Neural progenitor cell (in vitro differentiated cells): ENCODE measurements at regions not wholly inside any gene's neighbourhood (a gene's known extent, or its start where the extent isn't known, plus 50 kb on each side); places are given as distances from the start of the nearest gene placed in this dataset.

Experiments
- DNase-seq: peaks from one replicate; pipeline ENCODE4 v3.0.0-alpha.2; 2016; ENCODE audit warnings: low spot score
- H2AFZ ChIP-seq: fragments of 200-600 bp; sonication (generic); replicated peaks from 2 replicates; pipeline ENCODE4 v1.6.1; 2016; ENCODE audit warnings: antibody characterized with exemption
- H3F3A ChIP-seq: fragments of 200-600 bp; sonication (generic); 2 replicates; pipeline ENCODE4 v1.6.1; 2016; ENCODE audit warnings: antibody characterized with exemption, low read depth
- H3K27ac ChIP-seq: fragments of 200-600 bp; sonication (generic); 2 replicates; pipeline ENCODE4 v1.5.1; 2016; ENCODE audit warnings: mild to moderate bottlenecking
- H3K27me3 ChIP-seq: fragments of 200-600 bp; sonication (generic); 2 replicates; pipeline ENCODE4 v1.6.1; 2016; ENCODE audit warnings: mild to moderate bottlenecking, moderate library complexity
- H3K36me3 ChIP-seq: fragments of 200-600 bp; sonication (generic); 2 replicates; pipeline ENCODE4 v1.5.1; 2016
- H3K4me1 ChIP-seq: fragments of 200-600 bp; sonication (generic); 2 replicates; pipeline ENCODE4 v1.6.1; 2016; ENCODE audit warnings: mixed run types
- H3K4me2 ChIP-seq: fragments of 200-600 bp; sonication (generic); 2 replicates; pipeline ENCODE4 v1.6.1; 2016
- H3K4me3 ChIP-seq: fragments of 200-600 bp; sonication (generic); 2 replicates; pipeline ENCODE4 v1.5.1; 2016
- H3K79me2 ChIP-seq: fragments of 200-600 bp; sonication (generic); 2 replicates; pipeline ENCODE4 v1.6.1; 2016; ENCODE audit warnings: low read depth
- H3K9ac ChIP-seq: fragments of 200-600 bp; sonication (generic); 2 replicates; pipeline ENCODE4 v1.6.1; 2016
- H3K9me3 ChIP-seq: fragments of 200-600 bp; sonication (generic); 2 replicates; pipeline ENCODE4 v1.5.1; 2016; ENCODE audit warnings: low read depth
- H4K20me1 ChIP-seq: fragments of 200-600 bp; sonication (generic); 2 replicates; pipeline ENCODE4 v1.6.1; 2016; ENCODE audit warnings: low read depth
- H3K27ac Mint-ChIP-seq: 3 replicates; pipeline ENCODE4 v1.8.0; 2021; ENCODE audit warnings: mixed read lengths
- H3K27me3 Mint-ChIP-seq: 2 replicates; pipeline ENCODE4 v1.8.0; 2022; ENCODE audit warnings: low read depth, mild to moderate bottlenecking, inconsistent platforms, moderate library complexity, mixed read lengths; ENCODE audit not compliant: insufficient read depth
- H3K36me3 Mint-ChIP-seq: 3 replicates; pipeline ENCODE4 v1.8.0; 2021; ENCODE audit warnings: mixed read lengths
- H3K4me1 Mint-ChIP-seq: 3 replicates; pipeline ENCODE4 v1.8.0; 2021; ENCODE audit warnings: mixed read lengths
- H3K4me3 Mint-ChIP-seq: 3 replicates; pipeline ENCODE4 v1.8.0; 2021; ENCODE audit warnings: mild to moderate bottlenecking, moderate library complexity, mixed read lengths
- H3K9me3 Mint-ChIP-seq: 3 replicates; pipeline ENCODE4 v1.8.0; 2020; ENCODE audit warnings: mixed read lengths
- CTCF ChIP-seq: fragments of 200-600 bp; sonication (generic); IDR thresholded peaks from 2 replicates; pipeline ENCODE4 v1.5.1; 2017; ENCODE audit warnings: antibody characterized with exemption, mild to moderate bottlenecking
- EZH2 ChIP-seq: fragments of 200-600 bp; sonication (generic); IDR thresholded peaks from 2 replicates; pipeline ENCODE4 v1.6.1; 2017; ENCODE audit warnings: antibody characterized with exemption, mild to moderate bottlenecking, moderate library complexity
- EZH2phosphoT487 ChIP-seq: fragments of 200-600 bp; sonication (generic); IDR thresholded peaks from 2 replicates; pipeline ENCODE4 v1.6.1; 2017; ENCODE audit warnings: antibody characterized with exemption

GRCh38 chr1:80250573-80251168 is 1244.1 kb upstream of the ADGRL4 start:
- Histone ChIP-seq H3K27me3 (no peaks in the 10 kb centered on the region), H3K4me3 (no peak overlapping the region), H4K20me1 (no peaks in the 10 kb centered on the region), H3K27ac (no peak overlapping the region), H3K36me3 (no peaks in the 10 kb centered on the region), H3K4me1 (no peaks in the 10 kb centered on the region), H2AFZ (no peak overlapping the region), H3K79me2 (no peaks in the 10 kb centered on the region), H3K4me2 (no peak overlapping the region), H3K9ac (no peak overlapping the region), H3K9me3 (no peaks in the 10 kb centered on the region), H3F3A (no peaks in the 10 kb centered on the region)
- Mint-ChIP-seq H3K27ac (no peak overlapping the region), H3K36me3 (no peaks in the 10 kb centered on the region), H3K9me3 (peaks cover 4% of the 10 kb centered on the region), H3K4me3 (no peak overlapping the region), H3K4me1 (no peaks in the 10 kb centered on the region), H3K27me3 (no peaks in the 10 kb centered on the region)
- TF ChIP-seq CTCF, result no peak
- TF ChIP-seq EZH2, result no peak
- no peak for TF ChIP-seq EZH2phosphoT487
- no peak for DNase-seq

GRCh38 chr1:80249699-80250098 is 1243.2 kb upstream of the ADGRL4 start:
- TF ChIP-seq EZH2, result no peak
- no peak for TF ChIP-seq CTCF
- no peak for TF ChIP-seq EZH2phosphoT487
- peaks cover 4% of the 10 kb centered on the region for H3K9me3 Mint-ChIP-seq
- Histone ChIP-seq H3K36me3 (no peaks in the 10 kb centered on the region), H3K27me3 (no peaks in the 10 kb centered on the region), H3K9ac (no peak overlapping the region), H4K20me1 (no peaks in the 10 kb centered on the region), H3K27ac (no peak overlapping the region), H3K4me3 (no peak overlapping the region), H3K4me2 (no peak overlapping the region), H3K79me2 (no peaks in the 10 kb centered on the region), H2AFZ (no peak overlapping the region), H3F3A (no peaks in the 10 kb centered on the region), H3K9me3 (no peaks in the 10 kb centered on the region), H3K4me1 (no peaks in the 10 kb centered on the region)
- no peak overlapping the region for H3K4me3 Mint-ChIP-seq
- H3K36me3 Mint-ChIP-seq, result no peaks in the 10 kb centered on the region
- no peaks in the 10 kb centered on the region for H3K27me3 Mint-ChIP-seq
- H3K27ac Mint-ChIP-seq, result no peak overlapping the region
- H3K4me1 Mint-ChIP-seq, result no peaks in the 10 kb centered on the region
- no peak for DNase-seq

- Histone ChIP-seq H3K36me3 (no peaks in the 10 kb centered on the region), H3K79me2 (no peaks in the 10 kb centered on the region), H3K27ac (no peak overlapping the region), H3K4me3 (no peak overlapping the region), H3F3A (no peaks in the 10 kb centered on the region), H2AFZ (no peak overlapping the region), H3K9me3 (no peaks in the 10 kb centered on the region), H3K27me3 (no peaks in the 10 kb centered on the region), H4K20me1 (no peaks in the 10 kb centered on the region), H3K4me1 (no peaks in the 10 kb centered on the region), H3K4me2 (no peak overlapping the region), H3K9ac (no peak overlapping the region)
- no peak for DNase-seq
- Mint-ChIP-seq H3K27ac (no peak overlapping the region), H3K27me3 (no peaks in the 10 kb centered on the region), H3K4me3 (no peak overlapping the region), H3K36me3 (no peaks in the 10 kb centered on the region), H3K9me3 (peaks cover 4% of the 10 kb centered on the region), H3K4me1 (no peaks in the 10 kb centered on the region)
- no peak for TF ChIP-seq CTCF
- no peak for TF ChIP-seq EZH2phosphoT487
- TF ChIP-seq EZH2, result no peak
Measured at GRCh38 chr1:80248886-80249285, 1242.4 kb upstream of the ADGRL4 start.
